ENCODE measurements at regions not wholly inside any gene's neighbourhood (a gene's known extent, or its start where the extent isn't known, plus 50 kb on each side); places are given as distances from the start of the nearest gene placed in this dataset.

GRCh38 chr12:89774645-89775044, 66.0 kb upstream of the ATP2B1 start:
- H4K20me1 ChIP-seq (ENCODE audit: control insufficient read depth, insufficient read depth, low read depth, low read length) = no peaks in the 10 kb centered on the region
- H3F3A ChIP-seq (ENCODE audit: control insufficient read depth, insufficient read depth) = no peaks in the 10 kb centered on the region
- no peaks in the 10 kb centered on the region for H3K27me3 ChIP-seq (ENCODE audit: control insufficient read depth, low read length)
- no peaks in the 10 kb centered on the region for H3K9me2 ChIP-seq (replicated peaks; ENCODE audit: control insufficient read depth, low read length)
- no peak overlapping the region for H3K4me2 ChIP-seq (ENCODE audit: low read length)
- no peaks in the 10 kb centered on the region for H3K79me2 ChIP-seq (ENCODE audit: control insufficient read depth, low read length)
- no peak overlapping the region for H3K4me3 ChIP-seq (ENCODE audit: low read length)
- H3K9me3 ChIP-seq (ENCODE audit: control insufficient read depth, insufficient read depth, low read length) = no peaks in the 10 kb centered on the region; the same call in 1 of the 2 replicates
- H3K4me1 ChIP-seq (ENCODE audit: control insufficient read depth, low read length) = no peaks in the 10 kb centered on the region
- no peaks in the 10 kb centered on the region for H3K36me3 ChIP-seq (ENCODE audit: control insufficient read depth, low read length)
- TF ChIP-seq CTCF (IDR thresholded peaks at IDR 0.05; ENCODE audit: low read depth, low read length, poor library complexity, severe bottlenecking) (no peak), EZH2phosphoT487 (IDR thresholded peaks at IDR 0.05; ENCODE audit: borderline replicate concordance, low read length) (no peak)
- H3K27ac ChIP-seq (ENCODE audit: low read depth, low read length) = no peak overlapping the region

GRCh38 chr12:89770391-89770790, 61.8 kb upstream of the ATP2B1 start:
- Histone ChIP-seq H3K79me2 (ENCODE audit: control insufficient read depth, low read length) (no peaks in the 10 kb centered on the region), H3K4me3 (ENCODE audit: low read length) (no peak overlapping the region), H3K36me3 (ENCODE audit: control insufficient read depth, low read length) (no peaks in the 10 kb centered on the region), H3K9me2 (replicated peaks; ENCODE audit: control insufficient read depth, low read length) (no peaks in the 10 kb centered on the region), H3K4me1 (ENCODE audit: control insufficient read depth, low read length) (peaks cover 5% of the 10 kb centered on the region; the same call in 1 of the 2 replicates), H3K27me3 (ENCODE audit: control insufficient read depth, low read length) (no peaks in the 10 kb centered on the region), H4K20me1 (ENCODE audit: control insufficient read depth, insufficient read depth, low read depth, low read length) (no peaks in the 10 kb centered on the region), H3K9me3 (ENCODE audit: control insufficient read depth, insufficient read depth, low read length) (no peaks in the 10 kb centered on the region; the same call in 1 of the 2 replicates), H3K4me2 (ENCODE audit: low read length) (no peak overlapping the region), H3F3A (ENCODE audit: control insufficient read depth, insufficient read depth) (no peaks in the 10 kb centered on the region), H3K27ac (ENCODE audit: low read depth, low read length) (no peak overlapping the region)
- no peak for TF ChIP-seq EZH2phosphoT487 (IDR thresholded peaks at IDR 0.05; ENCODE audit: borderline replicate concordance, low read length)
- TF ChIP-seq CTCF (IDR thresholded peaks at IDR 0.05; ENCODE audit: low read depth, low read length, poor library complexity, severe bottlenecking) = no peak

GRCh38 chr12:89769483-89769818, 60.8 kb upstream of the ATP2B1 start:
- H3K27ac ChIP-seq (ENCODE audit: low read depth, low read length) = no peak overlapping the region
- no peaks in the 10 kb centered on the region for H4K20me1 ChIP-seq (ENCODE audit: control insufficient read depth, insufficient read depth, low read depth, low read length)
- H3K79me2 ChIP-seq (ENCODE audit: control insufficient read depth, low read length) = no peaks in the 10 kb centered on the region
- H3F3A ChIP-seq (ENCODE audit: control insufficient read depth, insufficient read depth) = no peaks in the 10 kb centered on the region
- H3K27me3 ChIP-seq (ENCODE audit: control insufficient read depth, low read length) = no peaks in the 10 kb centered on the region
- peaks cover 5% of the 10 kb centered on the region; the same call in 1 of the 2 replicates for H3K4me1 ChIP-seq (ENCODE audit: control insufficient read depth, low read length)
- TF ChIP-seq EZH2phosphoT487 (IDR thresholded peaks at IDR 0.05; ENCODE audit: borderline replicate concordance, low read length) (no peak), CTCF (IDR thresholded peaks at IDR 0.05; ENCODE audit: low read depth, low read length, poor library complexity, severe bottlenecking) (no peak)
- no peaks in the 10 kb centered on the region for H3K9me2 ChIP-seq (replicated peaks; ENCODE audit: control insufficient read depth, low read length)
- no peak overlapping the region for H3K4me3 ChIP-seq (ENCODE audit: low read length)
- H3K4me2 ChIP-seq (ENCODE audit: low read length) = no peak overlapping the region
- no peaks in the 10 kb centered on the region for H3K36me3 ChIP-seq (ENCODE audit: control insufficient read depth, low read length)
- no peaks in the 10 kb centered on the region; the same call in 1 of the 2 replicates for H3K9me3 ChIP-seq (ENCODE audit: control insufficient read depth, insufficient read depth, low read length)
